ENCODE measurements at regions not wholly inside any gene's neighbourhood (a gene's known extent, or its start where the extent isn't known, plus 50 kb on each side); places are given as distances from the start of the nearest gene placed in this dataset.
A peak's percentile ranks its signal among the peaks of the same experiment; 100 is the strongest.
"Not testable (repeated sequence)": the region's sequence is repeated elsewhere in the genome, so short reads cannot be mapped to it uniquely, and the experiment has no call there.

GRCh38 chr16:29237495-29237894 is 169.0 kb downstream of the NPIPB11 start:
- DNase-seq = not testable (repeated sequence)

GRCh38 chr16:29237023-29237422 is 169.5 kb downstream of the NPIPB11 start:
- not testable (repeated sequence) for DNase-seq

DNA sequence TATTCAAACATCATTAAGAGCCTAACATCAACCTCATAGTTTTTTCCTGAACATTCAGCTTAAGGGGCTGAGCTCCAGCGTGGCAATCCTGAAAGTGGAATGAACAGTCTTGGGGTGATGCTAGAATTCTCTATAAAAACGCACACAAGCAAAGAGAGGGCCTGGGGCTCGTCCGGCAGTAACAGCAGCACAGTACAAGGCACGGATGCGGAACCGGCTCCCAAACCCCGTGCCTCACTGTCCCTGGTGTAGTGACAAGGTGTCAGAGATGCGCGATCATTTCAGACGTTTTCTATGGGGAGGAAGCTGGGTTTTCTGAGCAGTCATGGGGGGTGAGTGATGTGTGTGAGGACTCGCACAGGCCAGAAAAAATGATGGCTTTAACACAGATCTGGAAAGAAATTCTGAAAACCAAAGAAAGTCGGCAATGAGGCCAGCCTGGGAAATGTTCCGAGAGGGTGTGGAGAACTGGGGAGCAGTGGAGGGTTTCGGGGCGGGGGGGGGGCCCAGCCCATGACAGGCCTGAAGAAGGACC is 170.6 kb downstream of the NPIPB11 start:
- DNase-seq = not testable (repeated sequence)

- not testable (repeated sequence) for DNase-seq
Observed at GRCh38 chr16:29234536-29235275, 171.8 kb downstream of the NPIPB11 start.

GRCh38 chr16:29233705-29234404 is 172.7 kb downstream of the NPIPB11 start:
- not testable (repeated sequence) for DNase-seq

- DNase-seq = no peak
Observed at GRCh38 chr16:29232811-29233704, 173.5 kb downstream of the NPIPB11 start.

DNA sequence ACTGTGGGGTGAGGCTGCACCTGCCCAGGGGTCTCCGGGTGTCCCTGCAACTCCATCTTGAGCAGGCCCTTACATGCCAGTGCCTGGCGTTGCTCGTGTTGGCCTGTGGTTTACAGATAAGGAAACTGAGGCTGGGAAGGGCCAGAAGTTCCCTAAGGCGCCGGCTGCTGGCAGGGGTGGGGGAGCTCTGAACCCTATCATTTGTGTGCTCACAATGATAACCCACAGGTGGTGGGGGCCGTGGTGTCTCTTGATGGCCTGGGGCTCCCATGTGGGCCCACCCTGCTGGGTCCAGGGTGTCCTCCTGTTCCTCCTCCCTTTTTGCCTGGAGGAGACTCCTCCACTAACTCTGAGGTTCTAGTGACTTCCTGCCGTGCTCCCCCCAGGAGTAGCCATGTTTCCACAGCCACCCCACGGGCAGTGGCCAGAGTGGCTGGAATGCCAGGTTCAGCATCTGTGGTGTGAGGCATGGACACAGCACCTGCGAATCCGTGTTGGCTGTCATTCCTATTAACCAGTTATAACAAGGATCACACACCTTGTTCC is 174.3 kb downstream of the NPIPB11 start:
- DNase-seq = not testable (repeated sequence)

- no peak for DNase-seq
Observed at GRCh38 chr16:29231244-29231643, 175.3 kb downstream of the NPIPB11 start.

- DNase-seq = no peak
Observed at GRCh38 chr16:29230671-29231096, 175.8 kb downstream of the NPIPB11 start.

DNA sequence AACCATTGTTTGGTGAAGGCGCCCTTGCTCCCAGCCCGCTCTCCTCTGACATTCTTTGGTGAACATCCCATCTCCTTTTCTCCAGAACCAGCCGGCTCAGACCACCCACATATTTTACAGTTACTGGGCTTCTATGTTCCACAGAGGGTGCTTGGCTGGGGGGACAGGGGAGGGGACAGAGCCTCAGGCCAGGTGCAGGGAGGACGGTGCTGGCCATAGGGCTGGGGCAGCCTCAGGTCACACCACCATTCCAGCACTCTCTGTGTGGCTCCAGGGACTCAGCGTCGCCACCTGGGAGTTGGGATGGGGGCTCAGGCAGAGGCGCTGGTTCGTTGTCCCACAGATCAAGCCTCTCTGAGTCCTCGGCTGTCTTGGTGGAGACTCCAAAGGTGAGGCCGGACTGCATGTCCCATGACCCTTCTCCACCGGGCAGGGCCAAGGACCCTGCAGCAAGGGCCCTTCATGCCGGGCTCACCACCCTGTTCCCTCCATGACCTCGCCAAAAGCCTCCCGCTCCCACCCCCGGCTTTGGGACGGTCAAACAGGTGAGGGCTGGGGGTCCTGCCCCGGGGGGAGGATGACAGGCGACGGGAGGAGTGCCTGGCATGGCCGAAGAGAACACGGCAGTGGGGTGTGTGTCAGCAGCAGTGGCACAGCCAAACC is 176.4 kb downstream of the NPIPB11 start:
- not testable (repeated sequence) for DNase-seq

DNA sequence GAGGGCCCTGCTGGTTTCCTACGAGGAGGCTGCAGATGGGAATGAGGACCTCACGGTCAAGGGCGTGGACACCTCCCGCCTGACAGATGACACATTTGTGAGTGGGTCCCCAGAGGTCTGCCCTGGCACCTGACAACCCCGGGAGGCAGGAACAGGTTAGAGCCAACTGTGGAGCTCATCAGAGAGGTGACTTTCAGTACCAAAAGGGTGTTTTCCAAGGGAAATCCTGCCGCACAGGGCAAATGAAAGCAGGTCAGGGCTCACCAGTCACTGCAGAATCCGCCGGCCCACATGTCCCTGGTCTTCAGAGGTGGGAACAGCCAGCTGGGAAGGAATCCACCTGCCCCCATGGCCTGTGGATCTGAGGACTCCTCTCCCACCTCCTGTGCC is 176.9 kb downstream of the NPIPB11 start:
- not testable (repeated sequence) for DNase-seq

- DNase-seq = not testable (repeated sequence)
Observed at GRCh38 chr16:29228664-29229611, 177.6 kb downstream of the NPIPB11 start.

DNA sequence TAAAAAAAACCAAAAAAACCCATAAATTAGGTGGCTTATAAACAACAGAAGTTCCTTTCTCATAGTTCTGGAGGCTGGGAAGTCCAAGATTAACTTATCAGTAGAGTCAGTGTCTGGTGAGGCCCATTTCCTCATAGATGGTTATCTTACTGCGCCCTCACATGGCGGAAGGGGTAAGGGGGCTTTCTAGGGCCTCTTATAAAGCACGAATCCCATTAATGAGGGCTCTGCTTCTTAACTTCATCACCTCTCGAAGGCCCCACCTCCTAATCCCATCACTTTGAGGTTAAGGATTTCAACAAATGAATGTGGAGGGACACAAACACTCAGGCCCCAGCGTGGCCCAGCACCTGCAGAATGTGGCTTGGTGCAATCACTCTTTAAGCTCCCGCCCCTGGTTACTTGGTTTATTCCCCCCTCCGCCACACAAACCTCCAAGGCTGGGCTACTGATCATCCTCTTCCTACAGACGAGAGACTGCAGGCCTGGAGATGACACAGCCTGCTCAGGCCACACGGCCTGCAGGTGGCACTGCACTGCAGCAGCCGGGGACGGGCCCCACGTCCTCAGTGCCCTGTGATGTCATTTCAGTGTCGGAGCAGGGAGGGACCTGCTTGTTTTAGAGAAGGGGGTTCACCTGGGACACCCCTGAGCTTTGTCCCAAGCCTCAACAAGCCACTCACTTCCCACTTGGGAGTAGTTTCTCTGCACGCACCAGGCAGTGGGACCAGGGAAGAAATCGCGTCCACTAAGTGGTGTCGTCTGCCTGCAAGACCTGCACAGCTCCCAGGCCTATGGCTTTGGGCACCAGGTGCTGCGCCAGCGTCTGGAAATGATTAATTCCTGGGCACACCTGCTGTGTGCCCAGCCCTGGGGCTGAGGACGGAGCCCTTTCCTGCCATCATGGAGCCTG is 178.5 kb downstream of the NPIPB11 start:
- DNase-seq = not testable (repeated sequence)

DNA sequence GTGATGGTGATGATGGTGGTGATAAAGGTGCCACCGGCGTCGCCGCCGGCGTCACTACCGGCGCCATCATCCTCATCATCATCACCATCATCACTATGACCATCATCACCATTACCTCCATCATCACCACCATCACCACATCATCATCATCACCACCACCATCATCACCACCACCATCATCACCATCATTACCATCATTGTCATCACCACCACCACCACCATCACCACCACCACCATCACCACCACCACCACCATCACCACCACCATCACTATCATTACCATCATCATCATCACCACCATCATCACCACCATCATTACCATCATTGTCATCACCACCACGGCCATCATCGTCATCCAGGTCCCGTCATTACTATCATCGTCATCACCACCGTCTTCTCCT is 179.7 kb downstream of the NPIPB11 start:
- DNase-seq = no peak

DNA sequence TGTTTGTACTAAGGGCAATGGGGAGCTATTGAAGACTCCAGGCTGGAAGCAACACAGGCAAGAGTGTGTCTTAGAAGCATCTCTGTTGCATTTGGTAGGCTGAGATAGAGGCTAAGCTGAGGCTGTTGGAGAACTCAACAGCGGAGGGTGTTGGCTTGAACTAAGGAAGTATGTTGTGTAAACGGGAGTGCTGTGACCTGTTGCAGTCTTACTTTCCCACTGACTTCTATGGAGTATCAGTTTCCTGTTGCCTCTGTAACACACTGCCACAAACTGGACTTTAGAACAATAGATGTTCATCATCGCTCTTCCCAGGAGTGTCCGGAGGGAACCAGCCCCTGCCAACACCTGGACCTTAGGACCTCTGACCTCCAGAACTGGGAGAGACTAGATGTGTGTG is 181.8 kb downstream of the NPIPB11 start:
- not testable (repeated sequence) for DNase-seq

DNA sequence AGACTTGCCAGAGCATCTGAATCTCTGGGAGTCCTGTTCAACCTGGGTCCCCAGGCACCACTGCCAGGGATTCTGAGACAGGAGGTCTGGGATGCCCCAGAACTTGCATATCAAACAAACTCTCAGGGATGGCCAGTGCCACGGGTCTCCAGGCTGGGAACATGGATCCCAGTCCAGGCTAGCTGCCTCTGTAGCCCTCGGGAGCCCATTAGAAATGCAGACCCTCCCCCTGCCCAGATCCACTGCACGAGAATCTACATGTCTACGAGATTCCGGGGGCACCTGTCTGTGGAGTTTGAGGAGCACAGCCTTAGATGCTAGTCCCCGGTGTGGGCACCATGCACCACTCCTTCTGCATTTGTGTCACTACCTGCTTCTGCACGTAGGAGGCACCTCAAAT is 183.9 kb downstream of the NPIPB11 start:
- DNase-seq = not testable (repeated sequence)

- DNase-seq = not testable (repeated sequence)
Observed at GRCh38 chr16:29222008-29222407, 184.5 kb downstream of the NPIPB11 start.

- DNase-seq = peak; percentile 41
Observed at GRCh38 chr16:29221281-29221955, 185.1 kb downstream of the NPIPB11 start.

Measured in muscle of arm (tissue), 1 donor.